Common myeloid progenitor, CD34-positive (primary cell): ENCODE measurements at regions not wholly inside any gene's neighbourhood (a gene's known extent, or its start where the extent isn't known, plus 50 kb on each side); places are given as distances from the start of the nearest gene placed in this dataset.
"Not testable (repeated sequence)": the region's sequence is repeated elsewhere in the genome, so short reads cannot be mapped to it uniquely, and the experiment has no call there.

ENCODE experiments used
- CTCF ChIA-PET: fragments of 350-600 bp; sonication (Branson Sonifier 250); formaldehyde crosslinking; loops from one replicate; lab custom pipeline; 2021; ENCODE audit warnings: antibody characterized with exemption; lab: Charles Lee
- POLR2A ChIA-PET: fragments of 350-600 bp; sonication (Branson Sonifier 250); formaldehyde crosslinking; loops from one replicate; lab custom pipeline; 2021; ENCODE audit warnings: antibody characterized with exemption; lab: Charles Lee
- DNase-seq, 3 donors: peaks; one replicate each; pipeline versions ENCODE4 v3.0.0 to v3.0.0-alpha.2; 2013
- H3K27ac ChIP-seq, 2 experiments: 1 replicate in 1 of 2; 2 replicates in 1 of 2; pipeline ENCODE4 v1.7.0; 2013; ENCODE audit warnings: inconsistent platforms in 2 of 2, low read length in 2 of 2, mild to moderate bottlenecking in 2 of 2, low read depth in 1 of 2, moderate library complexity in 1 of 2; ENCODE audit not compliant: severe bottlenecking in 2 of 2, insufficient read depth in 1 of 2, poor library complexity in 1 of 2
- H3K27me3 ChIP-seq, 5 experiments: replicated peaks in 2 of 5; 1 replicate in 3 of 5; 2 replicates in 2 of 5; pipeline versions ENCODE4 v1.6.1 to v1.7.0; 2013; ENCODE audit warnings: low read length in 4 of 5, mild to moderate bottlenecking in 2 of 5, moderate library complexity in 2 of 5, inconsistent platforms in 1 of 5; ENCODE audit not compliant: insufficient read depth in 5 of 5, control insufficient read depth in 4 of 5
- H3K36me3 ChIP-seq, 4 experiments: 1 replicate in 2 of 4; 2 replicates in 2 of 4; pipeline versions ENCODE4 v1.6.1 to v1.7.0; 2013; ENCODE audit warnings: low read length in 3 of 4, control low read depth in 1 of 4, mild to moderate bottlenecking in 1 of 4; ENCODE audit not compliant: control insufficient read depth in 4 of 4, insufficient read depth in 4 of 4
- H3K4me1 ChIP-seq, 4 experiments: 1 replicate in 3 of 4; 2 replicates in 1 of 4; pipeline versions ENCODE4 v1.6.1 to v1.7.1; 2013; ENCODE audit warnings: low read length in 3 of 4, mild to moderate bottlenecking in 3 of 4, control low read depth in 1 of 4, inconsistent platforms in 1 of 4, moderate library complexity in 1 of 4; ENCODE audit not compliant: control insufficient read depth in 4 of 4, insufficient read depth in 4 of 4; ENCODE audit errors: control extremely low read depth in 1 of 4
- H3K4me3 ChIP-seq, 7 experiments: 1 replicate in 4 of 7; 2 replicates in 3 of 7; pipeline versions ENCODE4 v1.5.1 to v1.7.0; 2013; ENCODE audit warnings: mild to moderate bottlenecking in 7 of 7, low read length in 6 of 7, moderate library complexity in 6 of 7, inconsistent platforms in 2 of 7, low read depth in 2 of 7, control low read depth in 1 of 7; ENCODE audit not compliant: insufficient read depth in 4 of 7, control insufficient read depth in 1 of 7; ENCODE audit errors: extremely low read depth in 1 of 7
- H3K9me3 ChIP-seq, 5 experiments: 1 replicate in 4 of 5; 2 replicates in 1 of 5; pipeline versions ENCODE4 v1.6.1 to v1.7.1; 2013; ENCODE audit warnings: low read length in 4 of 5, mild to moderate bottlenecking in 2 of 5, inconsistent platforms in 1 of 5, low read depth in 1 of 5, moderate library complexity in 1 of 5; ENCODE audit not compliant: control insufficient read depth in 4 of 5, insufficient read depth in 2 of 5; ENCODE audit errors: control extremely low read depth in 1 of 5
- WGBS: methylation state at CpG from one replicate; pipeline ENCODE4 v1.1.5; 2013; ENCODE audit not compliant: insufficient coverage; 5-methylcytosine and 5-hydroxymethylcytosine counted together

DNA sequence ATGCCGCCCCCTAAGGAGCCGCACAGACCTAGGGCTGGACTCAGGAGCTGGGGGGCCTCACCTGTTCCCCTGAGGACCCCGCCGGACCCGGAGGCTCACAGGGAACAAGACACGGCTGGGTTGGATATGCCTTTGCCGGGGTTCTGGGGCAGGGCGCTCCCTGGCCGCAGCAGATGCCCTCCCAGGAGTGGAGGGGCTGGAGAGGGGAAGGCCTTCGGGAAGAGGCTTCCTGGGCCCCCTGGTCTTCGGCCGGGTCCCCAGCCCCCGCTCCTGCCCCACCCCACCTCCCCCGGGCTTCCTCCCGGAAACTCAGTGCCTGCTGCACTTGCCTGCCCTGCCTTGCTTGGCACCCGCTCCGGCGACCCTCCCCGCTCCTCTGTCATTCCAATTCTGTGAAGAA lies 91.6 kb downstream of the LACC1 start:
- POLR2A ChIA-PET, CTCF ChIA-PET, H3K27me3 ChIP-seq, H3K4me1 ChIP-seq, H3K9me3 ChIP-seq, DNase-seq, H3K27ac ChIP-seq, H3K4me3 ChIP-seq, H3K36me3 ChIP-seq: not testable (repeated sequence)
- no CpG with 5 or more reads among the region's 19 CpGs for WGBS

DNA sequence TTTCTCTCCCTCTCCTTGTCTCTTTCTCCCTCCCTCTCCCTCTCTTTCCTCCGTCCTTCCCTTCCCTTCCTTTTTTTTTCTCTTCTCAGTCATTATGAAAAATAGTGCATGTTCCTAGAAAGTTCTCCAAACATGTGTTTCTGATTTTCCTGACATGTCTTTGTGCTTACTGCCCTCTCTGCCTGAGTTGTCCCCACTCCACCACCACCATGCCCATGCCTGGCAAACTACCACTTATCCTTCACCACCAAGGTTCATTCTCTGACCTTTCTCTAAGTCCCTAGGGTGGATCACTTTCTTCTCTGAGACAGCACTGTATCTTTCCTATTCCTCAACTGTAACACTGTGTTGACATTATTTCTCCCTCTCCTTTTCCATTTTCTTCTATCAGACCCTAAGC lies 98.2 kb downstream of the LACC1 start:
- no CpG with 5 or more reads among the region's 1 CpG for WGBS
- Histone ChIP-seq H3K4me3 (no peak overlapping the region), H3K27ac (no peak overlapping the region), H3K9me3 (no peaks in the 10 kb centered on the region), H3K36me3 (no peaks in the 10 kb centered on the region), H3K4me1 (no peaks in the 10 kb centered on the region), H3K27me3 (no peaks in the 10 kb centered on the region)
- CTCF ChIA-PET = no interaction called here
- DNase-seq = no peak
- POLR2A ChIA-PET = no interaction called here

DNA sequence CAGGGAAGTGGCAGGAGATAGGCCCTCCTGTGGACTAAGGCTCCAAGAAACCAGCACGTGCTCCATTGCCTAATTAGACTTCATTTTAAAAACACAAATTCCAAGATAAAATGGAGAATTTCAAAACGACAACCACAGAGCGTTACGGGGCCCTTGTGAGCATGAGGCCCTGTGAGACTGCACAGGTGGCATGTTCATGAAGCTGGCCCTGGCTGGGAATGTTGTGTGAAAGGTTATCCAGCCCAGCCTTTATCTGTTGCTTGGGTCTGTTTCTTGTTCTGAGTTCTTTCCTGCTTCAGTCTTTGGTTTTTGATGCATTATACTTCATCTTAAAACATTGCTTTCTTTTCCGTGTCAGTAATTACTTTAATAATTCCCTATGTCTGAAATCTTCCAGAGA lies 99.0 kb downstream of the LACC1 start:
- Histone ChIP-seq H3K9me3 (no peaks in the 10 kb centered on the region), H3K36me3 (no peaks in the 10 kb centered on the region), H3K4me1 (no peaks in the 10 kb centered on the region), H3K27me3 (no peaks in the 10 kb centered on the region), H3K4me3 (no peak overlapping the region), H3K27ac (no peak overlapping the region)
- CTCF ChIA-PET = no interaction called here
- DNase-seq = no peak
- 94% methylated on average over 4 of the region's 5 CpGs for WGBS
- POLR2A ChIA-PET = no interaction called here

- no peak overlapping the region for H3K27ac ChIP-seq
- ChIA-PET CTCF (no interaction called here), POLR2A (no interaction called here)
- DNase-seq = no peak
- H3K27me3 ChIP-seq = no peaks in the 10 kb centered on the region
- H3K4me1 ChIP-seq = no peaks in the 10 kb centered on the region
- H3K4me3 ChIP-seq = no peak overlapping the region
- H3K36me3 ChIP-seq = no peaks in the 10 kb centered on the region
- no peaks in the 10 kb centered on the region for H3K9me3 ChIP-seq
- WGBS = 92% methylated on average over 2 of the region's 2 CpGs
Observed at GRCh38 chr13:43979492-43979891, 99.8 kb downstream of the LACC1 start.

- H3K27ac ChIP-seq = no peak overlapping the region
- H3K27me3 ChIP-seq = no peaks in the 10 kb centered on the region
- H3K36me3 ChIP-seq = no peaks in the 10 kb centered on the region
- WGBS = no CpG with 5 or more reads among the region's 1 CpG
- CTCF ChIA-PET = no interaction called here
- no peaks in the 10 kb centered on the region for H3K4me1 ChIP-seq
- DNase-seq = no peak
- H3K9me3 ChIP-seq = no peaks in the 10 kb centered on the region
- no peak overlapping the region for H3K4me3 ChIP-seq
- POLR2A ChIA-PET = no interaction called here
Observed at GRCh38 chr13:43980587-43980986, 100.9 kb downstream of the LACC1 start.

DNA sequence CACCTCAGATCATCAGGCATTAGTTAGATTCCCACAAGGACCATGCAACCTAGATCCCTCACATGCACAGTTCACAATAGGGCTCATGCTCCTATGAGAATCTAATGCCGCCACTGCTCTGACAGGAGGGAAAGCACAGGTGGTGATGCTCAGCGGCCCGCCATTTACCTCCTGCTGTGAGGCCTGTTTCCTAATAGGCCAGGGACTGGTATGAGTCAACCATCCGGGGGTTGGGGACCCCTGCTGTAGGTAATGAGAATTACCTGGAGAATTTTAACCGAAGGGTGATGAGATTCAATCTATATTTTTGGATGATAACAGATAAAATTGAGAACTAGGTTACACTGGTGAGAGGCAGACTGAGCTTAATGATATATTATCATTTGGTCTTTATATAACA lies 101.4 kb downstream of the LACC1 start:
- no peak for DNase-seq
- no peak overlapping the region for H3K27ac ChIP-seq
- H3K4me1 ChIP-seq = no peaks in the 10 kb centered on the region
- ChIA-PET POLR2A (no interaction called here), CTCF (no interaction called here)
- no peaks in the 10 kb centered on the region for H3K9me3 ChIP-seq
- H3K4me3 ChIP-seq = no peak overlapping the region
- 100% methylated on average over 4 of the region's 5 CpGs for WGBS
- no peaks in the 10 kb centered on the region for H3K27me3 ChIP-seq
- no peaks in the 10 kb centered on the region for H3K36me3 ChIP-seq

DNA sequence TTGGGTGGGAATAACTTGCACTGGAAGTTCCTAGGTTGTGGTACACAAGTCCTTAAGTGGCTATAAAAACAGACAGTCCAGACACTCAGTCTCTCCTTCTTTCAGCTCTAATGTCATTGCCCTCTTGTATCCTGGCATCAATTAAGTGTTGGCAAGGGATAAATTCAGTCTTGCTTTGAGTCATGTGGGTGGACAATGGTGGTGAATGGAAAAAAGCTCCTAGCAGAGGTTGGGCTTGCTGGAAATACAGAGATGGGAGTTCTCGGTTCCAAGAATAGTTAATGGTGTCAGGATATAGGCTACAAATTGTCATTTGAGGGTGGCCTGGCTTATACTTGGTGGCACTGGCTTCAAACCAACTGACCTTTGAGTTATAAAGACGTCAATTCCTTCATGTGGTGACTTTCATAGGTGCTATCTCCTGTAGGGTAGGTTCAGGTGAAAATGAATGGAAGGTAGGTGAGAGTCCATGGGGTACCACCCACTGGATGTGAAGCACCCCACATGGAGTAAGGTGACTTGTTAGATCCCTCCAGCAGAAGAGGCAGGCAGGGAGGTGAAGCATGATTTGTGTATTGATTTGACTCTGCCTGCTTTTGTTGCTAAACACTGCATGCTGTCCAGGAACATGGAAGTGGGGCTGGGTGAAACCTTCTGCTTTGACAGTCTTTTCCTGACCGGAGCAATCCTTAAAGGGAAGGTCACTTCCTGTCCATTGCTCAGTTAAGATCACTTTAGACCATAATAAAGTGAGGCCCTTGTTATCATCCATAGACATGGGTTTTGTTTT lies 102.0 kb downstream of the LACC1 start:
- DNase-seq = no peak
- H3K4me3 ChIP-seq = no peak overlapping the region
- no peaks in the 10 kb centered on the region for H3K9me3 ChIP-seq
- H3K4me1 ChIP-seq = no peaks in the 10 kb centered on the region
- no peaks in the 10 kb centered on the region for H3K27me3 ChIP-seq
- no peak overlapping the region for H3K27ac ChIP-seq
- no peaks in the 10 kb centered on the region for H3K36me3 ChIP-seq
- ChIA-PET POLR2A (no interaction called here), CTCF (no interaction called here)
- WGBS = 100% methylated on average over 3 of the region's 3 CpGs
